ENCODE measurements at regions not wholly inside any gene's neighbourhood (a gene's known extent, or its start where the extent isn't known, plus 50 kb on each side); places are given as distances from the start of the nearest gene placed in this dataset.

- TF ChIP-seq CTCF (IDR thresholded peaks at IDR 0.05; ENCODE audit: insufficient read depth, low read length, missing control alignments) = no peak
- DNase-seq (ENCODE audit: low read depth, low spot score) = no peak
- ChIA-PET POLR2A (no interaction called here), CTCF (no interaction called here)
- H3K4me3 ChIP-seq (ENCODE audit: low read depth, low read length) = no peak overlapping the region
Measured at GRCh38 chr5:58115811-58116210, 344.1 kb downstream of the PLK2 start.

- POLR2A ChIA-PET = no interaction called here
Measured at GRCh38 chr5:58114324-58114723, 345.6 kb downstream of the PLK2 start.

GRCh38 chr5:58113172-58113571, 346.7 kb downstream of the PLK2 start:
- ChIA-PET CTCF (interaction anchor here (0.9 to 1.5 kb wide), 2 partner anchors 27 to 334 kb away, joined by 3 read pairs; no protein-coding TSS in a partner anchor), POLR2A (no interaction called here)
- H3K4me3 ChIP-seq (ENCODE audit: low read depth, low read length) = no peak overlapping the region
- DNase-seq (ENCODE audit: low read depth, low spot score) = no peak
- no peak for TF ChIP-seq CTCF (IDR thresholded peaks at IDR 0.05; ENCODE audit: insufficient read depth, low read length, missing control alignments)

More at GRCh38 chr5:58114324-58114723, 345.6 kb downstream of the PLK2 start:
- no peak for TF ChIP-seq CTCF (IDR thresholded peaks at IDR 0.05; ENCODE audit: insufficient read depth, low read length, missing control alignments)
- CTCF ChIA-PET = interaction anchor here (1.5 kb wide), 1 partner anchor 335 kb away, joined by 3 read pairs; no protein-coding TSS in a partner anchor
- no peak overlapping the region for H3K4me3 ChIP-seq (ENCODE audit: low read depth, low read length)
- DNase-seq (ENCODE audit: low read depth, low spot score) = no peak

- TF ChIP-seq CTCF (IDR thresholded peaks at IDR 0.05; ENCODE audit: insufficient read depth, low read length, missing control alignments) = no peak
- ChIA-PET POLR2A (no interaction called here), CTCF (no interaction called here)
- no peak overlapping the region for H3K4me3 ChIP-seq (ENCODE audit: low read depth, low read length)
- no peak for DNase-seq (ENCODE audit: low read depth, low spot score)
Measured at GRCh38 chr5:58108511-58108910, 351.4 kb downstream of the PLK2 start.

- no peak for DNase-seq (ENCODE audit: low read depth, low spot score)
- ChIA-PET POLR2A (no interaction called here), CTCF (no interaction called here)
- no peak for TF ChIP-seq CTCF (IDR thresholded peaks at IDR 0.05; ENCODE audit: insufficient read depth, low read length, missing control alignments)
- no peak overlapping the region for H3K4me3 ChIP-seq (ENCODE audit: low read depth, low read length)
Measured at GRCh38 chr5:58107704-58108103, 352.2 kb downstream of the PLK2 start.

GRCh38 chr5:58106754-58107410, 353.0 kb downstream of the PLK2 start:
- no peak for DNase-seq (ENCODE audit: low read depth, low spot score)
- CTCF ChIA-PET = no interaction called here

More at GRCh38 chr5:58106754-58107410, 353.0 kb downstream of the PLK2 start:
- no peak overlapping the region for H3K4me3 ChIP-seq (ENCODE audit: low read depth, low read length)
- no peak for TF ChIP-seq CTCF (IDR thresholded peaks at IDR 0.05; ENCODE audit: insufficient read depth, low read length, missing control alignments)
- POLR2A ChIA-PET = no interaction called here

Data from AG04449 (cell line).